ENCODE measurements at regions not wholly inside any gene's neighbourhood (a gene's known extent, or its start where the extent isn't known, plus 50 kb on each side); places are given as distances from the start of the nearest gene placed in this dataset.

GRCh38 chr10:110408203-110408871 is 89.4 kb upstream of the DUSP5 start:
- no peak for TF ChIP-seq CTCF (IDR thresholded peaks at IDR 0.05)
- TF ChIP-seq POLR2A (IDR thresholded peaks at IDR 0.05): no peak
